HepG2 (cell line): ENCODE measurements at regions not wholly inside any gene's neighbourhood (a gene's known extent, or its start where the extent isn't known, plus 50 kb on each side); places are given as distances from the start of the nearest gene placed in this dataset.
"Not testable (repeated sequence)": the region's sequence is repeated elsewhere in the genome, so short reads cannot be mapped to it uniquely, and the experiment has no call there.

Experiments
- CREB1 ChIP-seq, 2 experiments: fragments of 450-650 bp in 1 of 2; IDR thresholded peaks; 2 replicates each; pipeline ENCODE4 v1.6.1; 2016 to 2017; ENCODE audit warnings: control low read depth in 1 of 2, mild to moderate bottlenecking in 1 of 2, missing compliant biosample characterization in 1 of 2, missing genetic modification characterization in 1 of 2
- FOXM1 ChIP-seq: sonication (generic); formaldehyde crosslinking; IDR thresholded peaks from 2 replicates; pipeline ENCODE4 v1.5.0; 2020; ENCODE audit warnings: missing genetic modification reagents
- PHB2 ChIP-seq: fragments of 450-650 bp; IDR thresholded peaks from 2 replicates; pipeline ENCODE4 v1.6.1; 2018; ENCODE audit not compliant: partially characterized antibody
- ZNF44 ChIP-seq: sonication (generic); formaldehyde crosslinking; IDR thresholded peaks from 2 replicates; pipeline ENCODE4 v1.5.1; 2020; ENCODE audit warnings: mild to moderate bottlenecking, missing genetic modification reagents
- TF ChIP-seq, protein P1 (sequence below): sonication (generic); formaldehyde crosslinking; IDR thresholded peaks from 2 replicates; pipeline ENCODE4 v1.4.0; 2020; ENCODE audit warnings: missing genetic modification reagents, mild to moderate bottlenecking, borderline replicate concordance
- TF ChIP-seq, protein P2 (sequence below): sonication (generic); formaldehyde crosslinking; IDR thresholded peaks from 2 replicates; pipeline ENCODE4 v1.4.0; 2020; ENCODE audit warnings: low read depth, mild to moderate bottlenecking, missing genetic modification reagents
- TF ChIP-seq, protein P3 (sequence below): sonication (generic); formaldehyde crosslinking; IDR thresholded peaks from 2 replicates; pipeline ENCODE4 v1.9.0; 2021; ENCODE audit warnings: missing genetic modification reagents, borderline replicate concordance
- TF ChIP-seq, protein P4 (sequence below): sonication (generic); formaldehyde crosslinking; IDR thresholded peaks from 2 replicates; pipeline ENCODE4 v1.4.0; 2020; ENCODE audit warnings: mild to moderate bottlenecking, missing genetic modification reagents

DNA sequence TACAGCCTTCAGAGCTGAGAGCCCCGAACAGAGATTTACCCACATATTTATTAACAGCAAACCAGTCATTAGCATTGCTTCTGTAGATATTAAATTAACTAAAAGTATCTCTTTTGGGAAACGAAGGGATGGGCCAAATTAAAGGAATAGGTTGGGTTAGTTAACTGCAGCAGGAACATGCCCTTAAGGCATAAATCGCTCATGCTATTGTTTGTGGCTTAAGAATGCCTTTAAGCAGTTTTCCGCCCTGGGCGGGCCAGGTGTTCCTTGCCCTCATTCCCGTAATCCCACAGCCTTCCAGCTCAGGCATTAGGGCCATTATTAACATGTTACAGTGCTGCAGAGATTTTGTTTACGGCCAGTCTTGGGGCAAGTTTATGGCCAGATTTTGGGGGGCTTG lies 68.3 kb upstream of the SCAF11 start:
- TF ChIP-seq, protein P1, sequence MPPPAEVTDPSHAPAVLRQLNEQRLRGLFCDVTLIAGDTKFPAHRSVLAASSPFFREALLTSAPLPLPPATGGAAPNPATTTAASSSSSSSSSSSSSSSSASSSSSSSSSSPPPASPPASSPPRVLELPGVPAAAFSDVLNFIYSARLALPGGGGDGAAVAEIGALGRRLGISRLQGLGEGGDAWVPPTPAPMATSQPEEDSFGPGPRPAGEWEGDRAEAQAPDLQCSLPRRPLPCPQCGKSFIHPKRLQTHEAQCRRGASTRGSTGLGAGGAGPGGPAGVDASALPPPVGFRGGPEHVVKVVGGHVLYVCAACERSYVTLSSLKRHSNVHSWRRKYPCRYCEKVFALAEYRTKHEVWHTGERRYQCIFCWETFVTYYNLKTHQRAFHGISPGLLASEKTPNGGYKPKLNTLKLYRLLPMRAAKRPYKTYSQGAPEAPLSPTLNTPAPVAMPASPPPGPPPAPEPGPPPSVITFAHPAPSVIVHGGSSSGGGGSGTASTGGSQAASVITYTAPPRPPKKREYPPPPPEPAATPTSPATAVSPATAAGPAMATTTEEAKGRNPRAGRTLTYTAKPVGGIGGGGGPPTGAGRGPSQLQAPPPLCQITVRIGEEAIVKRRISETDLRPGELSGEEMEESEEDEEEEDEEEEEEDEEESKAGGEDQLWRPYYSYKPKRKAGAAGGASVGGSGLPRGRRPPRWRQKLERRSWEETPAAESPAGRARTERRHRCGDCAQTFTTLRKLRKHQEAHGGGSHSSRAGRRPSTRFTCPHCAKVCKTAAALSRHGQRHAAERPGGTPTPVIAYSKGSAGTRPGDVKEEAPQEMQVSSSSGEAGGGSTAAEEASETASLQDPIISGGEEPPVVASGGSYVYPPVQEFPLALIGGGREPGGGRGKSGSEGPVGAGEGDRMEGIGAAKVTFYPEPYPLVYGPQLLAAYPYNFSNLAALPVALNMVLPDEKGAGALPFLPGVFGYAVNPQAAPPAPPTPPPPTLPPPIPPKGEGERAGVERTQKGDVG = not testable (repeated sequence)
- TF ChIP-seq PHB2; CREB1 (IDR thresholded peaks at IDR 0.05); CREB1 (CRISPR knock-in tag; IDR thresholded peaks at IDR 0.05); ZNF44 (CRISPR knock-in tag); FOXM1 (CRISPR knock-in tag): not testable (repeated sequence)
- TF ChIP-seq, protein P2, sequence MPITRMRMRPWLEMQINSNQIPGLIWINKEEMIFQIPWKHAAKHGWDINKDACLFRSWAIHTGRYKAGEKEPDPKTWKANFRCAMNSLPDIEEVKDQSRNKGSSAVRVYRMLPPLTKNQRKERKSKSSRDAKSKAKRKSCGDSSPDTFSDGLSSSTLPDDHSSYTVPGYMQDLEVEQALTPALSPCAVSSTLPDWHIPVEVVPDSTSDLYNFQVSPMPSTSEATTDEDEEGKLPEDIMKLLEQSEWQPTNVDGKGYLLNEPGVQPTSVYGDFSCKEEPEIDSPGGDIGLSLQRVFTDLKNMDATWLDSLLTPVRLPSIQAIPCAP (CRISPR knock-in tag) = not testable (repeated sequence)
- TF ChIP-seq, protein P3, sequence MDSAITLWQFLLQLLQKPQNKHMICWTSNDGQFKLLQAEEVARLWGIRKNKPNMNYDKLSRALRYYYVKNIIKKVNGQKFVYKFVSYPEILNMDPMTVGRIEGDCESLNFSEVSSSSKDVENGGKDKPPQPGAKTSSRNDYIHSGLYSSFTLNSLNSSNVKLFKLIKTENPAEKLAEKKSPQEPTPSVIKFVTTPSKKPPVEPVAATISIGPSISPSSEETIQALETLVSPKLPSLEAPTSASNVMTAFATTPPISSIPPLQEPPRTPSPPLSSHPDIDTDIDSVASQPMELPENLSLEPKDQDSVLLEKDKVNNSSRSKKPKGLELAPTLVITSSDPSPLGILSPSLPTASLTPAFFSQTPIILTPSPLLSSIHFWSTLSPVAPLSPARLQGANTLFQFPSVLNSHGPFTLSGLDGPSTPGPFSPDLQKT (CRISPR knock-in tag) = not testable (repeated sequence)
- TF ChIP-seq, protein P4, sequence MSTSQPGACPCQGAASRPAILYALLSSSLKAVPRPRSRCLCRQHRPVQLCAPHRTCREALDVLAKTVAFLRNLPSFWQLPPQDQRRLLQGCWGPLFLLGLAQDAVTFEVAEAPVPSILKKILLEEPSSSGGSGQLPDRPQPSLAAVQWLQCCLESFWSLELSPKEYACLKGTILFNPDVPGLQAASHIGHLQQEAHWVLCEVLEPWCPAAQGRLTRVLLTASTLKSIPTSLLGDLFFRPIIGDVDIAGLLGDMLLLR (CRISPR knock-in tag) = not testable (repeated sequence)
